ENCODE measurements at regions not wholly inside any gene's neighbourhood (a gene's known extent, or its start where the extent isn't known, plus 50 kb on each side); places are given as distances from the start of the nearest gene placed in this dataset.

GRCh38 chr10:106302961-106303360 is 861.5 kb downstream of the SORCS1 start:
- TF ChIP-seq, protein P1, sequence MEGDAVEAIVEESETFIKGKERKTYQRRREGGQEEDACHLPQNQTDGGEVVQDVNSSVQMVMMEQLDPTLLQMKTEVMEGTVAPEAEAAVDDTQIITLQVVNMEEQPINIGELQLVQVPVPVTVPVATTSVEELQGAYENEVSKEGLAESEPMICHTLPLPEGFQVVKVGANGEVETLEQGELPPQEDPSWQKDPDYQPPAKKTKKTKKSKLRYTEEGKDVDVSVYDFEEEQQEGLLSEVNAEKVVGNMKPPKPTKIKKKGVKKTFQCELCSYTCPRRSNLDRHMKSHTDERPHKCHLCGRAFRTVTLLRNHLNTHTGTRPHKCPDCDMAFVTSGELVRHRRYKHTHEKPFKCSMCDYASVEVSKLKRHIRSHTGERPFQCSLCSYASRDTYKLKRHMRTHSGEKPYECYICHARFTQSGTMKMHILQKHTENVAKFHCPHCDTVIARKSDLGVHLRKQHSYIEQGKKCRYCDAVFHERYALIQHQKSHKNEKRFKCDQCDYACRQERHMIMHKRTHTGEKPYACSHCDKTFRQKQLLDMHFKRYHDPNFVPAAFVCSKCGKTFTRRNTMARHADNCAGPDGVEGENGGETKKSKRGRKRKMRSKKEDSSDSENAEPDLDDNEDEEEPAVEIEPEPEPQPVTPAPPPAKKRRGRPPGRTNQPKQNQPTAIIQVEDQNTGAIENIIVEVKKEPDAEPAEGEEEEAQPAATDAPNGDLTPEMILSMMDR (IDR thresholded peaks at IDR 0.05): no peak
- no peak for TF ChIP-seq EP300 (IDR thresholded peaks at IDR 0.05)
- no peak for TF ChIP-seq POLR2AphosphoS5 (IDR thresholded peaks at IDR 0.05)
- TF ChIP-seq POLR2A (IDR thresholded peaks at IDR 0.05): no peak
